ENCODE measurements at regions not wholly inside any gene's neighbourhood (a gene's known extent, or its start where the extent isn't known, plus 50 kb on each side); places are given as distances from the start of the nearest gene placed in this dataset.

- no peak for DNase-seq (ENCODE audit: low spot score)
Observed at GRCh38 chr18:61172624-61173023, 160.6 kb upstream of the CDH20 start.

GRCh38 chr18:61173554-61173953 is 159.7 kb upstream of the CDH20 start:
- no peak for DNase-seq (ENCODE audit: low spot score)

GRCh38 chr18:61183798-61184197 is 149.4 kb upstream of the CDH20 start:
- no peak for DNase-seq (ENCODE audit: low spot score)

GRCh38 chr18:61187971-61188370 is 145.3 kb upstream of the CDH20 start:
- no peak for DNase-seq (ENCODE audit: low spot score)

- no peak for DNase-seq (ENCODE audit: low spot score)
Observed at GRCh38 chr18:61189376-61189775, 143.9 kb upstream of the CDH20 start.

- no peak for DNase-seq (ENCODE audit: low spot score)
Observed at GRCh38 chr18:61194726-61195125, 138.5 kb upstream of the CDH20 start.

GRCh38 chr18:61196750-61197149 is 136.5 kb upstream of the CDH20 start:
- no peak for DNase-seq (ENCODE audit: low spot score)

- DNase-seq (ENCODE audit: low spot score) = no peak
Observed at GRCh38 chr18:61198486-61198885, 134.7 kb upstream of the CDH20 start.

GRCh38 chr18:61199171-61199848 is 133.9 kb upstream of the CDH20 start:
- peak; percentile 21 for DNase-seq (ENCODE audit: low spot score)

- DNase-seq (ENCODE audit: low spot score) = no peak
Observed at GRCh38 chr18:61201511-61201910, 131.7 kb upstream of the CDH20 start.

GRCh38 chr18:61203151-61203550 is 130.1 kb upstream of the CDH20 start:
- no peak for DNase-seq (ENCODE audit: low spot score)

GRCh38 chr18:61209801-61210200 is 123.4 kb upstream of the CDH20 start:
- no peak for DNase-seq (ENCODE audit: low spot score)

GRCh38 chr18:61216051-61216450 is 117.2 kb upstream of the CDH20 start:
- no peak for DNase-seq (ENCODE audit: low spot score)

GRCh38 chr18:61222206-61222605 is 111.0 kb upstream of the CDH20 start:
- no peak for DNase-seq (ENCODE audit: low spot score)

- peak; percentile 33 for DNase-seq (ENCODE audit: low spot score)
Observed at GRCh38 chr18:61225336-61225735, 107.9 kb upstream of the CDH20 start.

- no peak for DNase-seq (ENCODE audit: low spot score)
Observed at GRCh38 chr18:61236356-61237057, 96.7 kb upstream of the CDH20 start.

- DNase-seq (ENCODE audit: low spot score) = no peak
Observed at GRCh38 chr18:61237529-61237928, 95.7 kb upstream of the CDH20 start.

- DNase-seq (ENCODE audit: low spot score) = no peak
Observed at GRCh38 chr18:61239051-61239450, 94.2 kb upstream of the CDH20 start.

- no peak for DNase-seq (ENCODE audit: low spot score)
Observed at GRCh38 chr18:61241260-61241853, 91.9 kb upstream of the CDH20 start.

GRCh38 chr18:61244632-61245031 is 88.6 kb upstream of the CDH20 start:
- DNase-seq (ENCODE audit: low spot score) = no peak

GRCh38 chr18:61245276-61245675 is 88.0 kb upstream of the CDH20 start:
- DNase-seq (ENCODE audit: low spot score) = no peak

- DNase-seq (ENCODE audit: low spot score) = no peak
Observed at GRCh38 chr18:61248589-61248988, 84.6 kb upstream of the CDH20 start.

- no peak for DNase-seq (ENCODE audit: low spot score)
Observed at GRCh38 chr18:61256291-61256690, 76.9 kb upstream of the CDH20 start.

All from kidney tubule cell (primary cell).